Calu3 (cell line): ENCODE measurements at regions not wholly inside any gene's neighbourhood (a gene's known extent, or its start where the extent isn't known, plus 50 kb on each side); places are given as distances from the start of the nearest gene placed in this dataset.

Source experiments
- BruUV-seq: library from RNA; stranded (reverse); fragments of 400-500 nt; replicated peaks from 2 replicates; lab custom pipeline; 2021; lab: Mats Ljungman, UMichigan
- CTCF ChIA-PET: fragments of 300-600 bp; sonication (Branson Sonifier 250); formaldehyde crosslinking; loops from one replicate; lab custom pipeline; 2022; ENCODE audit warnings: antibody characterized with exemption; lab: Charles Lee
- DNase-seq: peaks from one replicate; pipeline ENCODE4 v3.0.0; 2022
- H3K27ac Mint-ChIP-seq: one replicate; pipeline ENCODE4 v1.8.0; 2022; ENCODE audit warnings: mixed read lengths; ENCODE audit not compliant: unreplicated experiment
- H3K27me3 Mint-ChIP-seq: one replicate; pipeline ENCODE4 v1.8.0; 2022; ENCODE audit warnings: mixed read lengths; ENCODE audit not compliant: unreplicated experiment
- H3K36me3 Mint-ChIP-seq: one replicate; pipeline ENCODE4 v1.8.0; 2022; ENCODE audit warnings: mild to moderate bottlenecking, moderate library complexity, mixed read lengths; ENCODE audit not compliant: insufficient read depth, unreplicated experiment
- H3K4me1 Mint-ChIP-seq: one replicate; pipeline ENCODE4 v1.8.0; 2022; ENCODE audit warnings: mild to moderate bottlenecking, low read depth, mixed read lengths; ENCODE audit not compliant: unreplicated experiment
- H3K4me3 Mint-ChIP-seq: one replicate; pipeline ENCODE4 v1.8.0; 2022; ENCODE audit warnings: mild to moderate bottlenecking, low read depth, moderate library complexity, mixed read lengths; ENCODE audit not compliant: unreplicated experiment
- H3K9me3 Mint-ChIP-seq: one replicate; pipeline ENCODE4 v1.8.0; 2022; ENCODE audit warnings: low read depth, mixed read lengths; ENCODE audit not compliant: unreplicated experiment
- intact Hi-C: fragments of 100-400 bp; cut with micrococcal nuclease; formaldehyde crosslinking; loops from one replicate; pipeline ENCODE4 v1.10.0; 2022; ENCODE audit not compliant: unreplicated experiment
- TF ChIP-seq, protein P1 (sequence below): fragments of 200-600 bp; IDR thresholded peaks from one replicate; pipeline ENCODE4 v1.8.0; 2022; ENCODE audit warnings: antibody characterized with exemption; ENCODE audit not compliant: unreplicated experiment

DNA sequence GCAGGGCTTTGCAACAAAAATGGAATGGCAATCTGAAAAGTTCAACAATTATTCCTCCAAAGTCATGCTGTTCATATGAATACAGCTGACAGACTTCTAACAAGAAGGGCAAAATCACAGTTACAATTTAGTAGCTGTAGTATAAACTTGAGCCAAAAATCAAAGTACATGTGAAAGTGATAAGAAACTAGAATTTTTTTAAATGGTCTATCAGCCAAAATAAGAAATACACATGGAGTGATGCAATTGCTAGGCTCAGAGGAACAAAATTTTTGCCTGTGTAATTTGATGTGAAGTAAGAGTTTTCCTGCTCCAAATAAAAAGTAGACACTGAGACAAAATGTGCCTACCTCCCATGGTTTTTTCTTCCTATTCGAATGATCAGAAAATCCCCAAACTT is 167.7 kb upstream of the CDKN3 start:
- no peaks in the 10 kb centered on the region for H3K27me3 Mint-ChIP-seq
- DNase-seq, result no peak
- no peaks in the 10 kb centered on the region for H3K36me3 Mint-ChIP-seq
- no peak overlapping the region for H3K4me3 Mint-ChIP-seq
- no peak overlapping the region for H3K27ac Mint-ChIP-seq
- intact Hi-C loops, result no loop called here
- BruUV-seq, result no TSS peak
- H3K9me3 Mint-ChIP-seq, result no peaks in the 10 kb centered on the region
- TF ChIP-seq, protein P1, sequence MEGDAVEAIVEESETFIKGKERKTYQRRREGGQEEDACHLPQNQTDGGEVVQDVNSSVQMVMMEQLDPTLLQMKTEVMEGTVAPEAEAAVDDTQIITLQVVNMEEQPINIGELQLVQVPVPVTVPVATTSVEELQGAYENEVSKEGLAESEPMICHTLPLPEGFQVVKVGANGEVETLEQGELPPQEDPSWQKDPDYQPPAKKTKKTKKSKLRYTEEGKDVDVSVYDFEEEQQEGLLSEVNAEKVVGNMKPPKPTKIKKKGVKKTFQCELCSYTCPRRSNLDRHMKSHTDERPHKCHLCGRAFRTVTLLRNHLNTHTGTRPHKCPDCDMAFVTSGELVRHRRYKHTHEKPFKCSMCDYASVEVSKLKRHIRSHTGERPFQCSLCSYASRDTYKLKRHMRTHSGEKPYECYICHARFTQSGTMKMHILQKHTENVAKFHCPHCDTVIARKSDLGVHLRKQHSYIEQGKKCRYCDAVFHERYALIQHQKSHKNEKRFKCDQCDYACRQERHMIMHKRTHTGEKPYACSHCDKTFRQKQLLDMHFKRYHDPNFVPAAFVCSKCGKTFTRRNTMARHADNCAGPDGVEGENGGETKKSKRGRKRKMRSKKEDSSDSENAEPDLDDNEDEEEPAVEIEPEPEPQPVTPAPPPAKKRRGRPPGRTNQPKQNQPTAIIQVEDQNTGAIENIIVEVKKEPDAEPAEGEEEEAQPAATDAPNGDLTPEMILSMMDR, result no peak
- CTCF ChIA-PET, result interaction anchor here (0.9 kb wide), 1 partner anchor 16 kb away, joined by 3 read pairs; no protein-coding TSS in a partner anchor
- H3K4me1 Mint-ChIP-seq, result no peaks in the 10 kb centered on the region

DNA sequence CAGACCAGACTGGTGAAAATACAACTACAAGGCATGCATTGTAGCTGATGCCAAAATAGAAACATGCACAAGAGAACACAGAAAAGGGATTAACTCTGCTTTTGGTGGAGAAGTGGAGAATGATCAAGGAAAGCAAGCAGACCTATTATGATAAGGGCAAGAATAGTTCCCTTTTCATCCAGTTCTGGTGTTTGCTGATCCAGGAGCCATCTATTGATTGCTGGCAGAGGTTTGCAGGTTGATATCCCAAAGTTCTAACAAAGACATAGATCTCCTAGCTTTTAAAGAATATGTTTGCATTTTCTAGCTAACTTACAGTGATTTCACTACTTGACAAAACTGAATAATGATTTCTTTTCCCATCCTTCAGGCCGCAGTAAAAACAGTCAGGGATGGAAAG is 166.2 kb upstream of the CDKN3 start:
- DNase-seq, result no peak
- TF ChIP-seq, protein P1, result no peak
- Mint-ChIP-seq H3K27ac (no peak overlapping the region), H3K4me1 (no peaks in the 10 kb centered on the region), H3K36me3 (no peaks in the 10 kb centered on the region), H3K9me3 (no peaks in the 10 kb centered on the region), H3K4me3 (no peak overlapping the region), H3K27me3 (no peaks in the 10 kb centered on the region)
- CTCF ChIA-PET, result no interaction called here
- intact Hi-C loops, result no loop called here
- BruUV-seq, result no TSS peak

DNA sequence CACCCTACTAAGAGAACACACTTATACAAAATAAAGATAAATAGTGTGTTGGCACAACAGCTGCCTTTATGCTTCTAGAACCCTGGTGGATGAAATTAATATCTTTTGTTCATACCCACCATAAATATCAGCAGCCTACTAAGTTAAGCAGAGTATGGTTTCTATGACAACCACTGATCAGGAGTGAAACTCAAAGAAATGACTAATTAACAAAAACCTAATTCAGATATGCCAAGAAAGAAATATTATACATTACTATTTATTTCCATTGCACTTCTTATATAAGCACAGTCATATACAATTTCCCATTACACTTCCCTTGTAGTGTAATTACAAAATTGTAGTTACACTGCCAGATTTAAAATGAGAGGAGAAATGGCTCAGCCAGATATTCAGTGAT is 164.1 kb upstream of the CDKN3 start:
- CTCF ChIA-PET, result no interaction called here
- BruUV-seq, result no TSS peak
- no peaks in the 10 kb centered on the region for H3K4me1 Mint-ChIP-seq

DNA sequence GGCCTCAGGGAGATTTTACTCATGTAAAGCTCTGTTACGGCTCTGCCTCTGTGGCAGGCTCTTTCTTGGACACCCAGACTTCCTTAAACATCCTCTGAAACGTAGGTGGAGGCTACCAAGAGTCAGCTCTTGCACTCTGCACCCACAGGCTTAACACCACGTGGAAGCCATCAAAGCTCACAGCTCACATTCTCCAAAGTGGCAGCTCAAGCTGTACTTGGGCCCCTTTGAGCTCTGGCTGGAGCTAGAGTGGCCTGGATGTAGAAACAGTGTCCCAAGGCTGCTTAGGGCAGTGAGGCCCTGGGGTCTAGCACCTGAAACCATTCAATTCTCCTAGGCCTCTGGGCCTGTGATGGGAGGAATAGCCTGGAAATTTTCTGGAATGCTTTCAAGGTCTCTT is 155.3 kb upstream of the CDKN3 start:
- CTCF ChIA-PET, result no interaction called here
- no TSS peak for BruUV-seq
- Mint-ChIP-seq H3K9me3 (peaks cover 2% of the 10 kb centered on the region), H3K4me1 (no peaks in the 10 kb centered on the region), H3K27ac (no peak overlapping the region), H3K27me3 (no peaks in the 10 kb centered on the region), H3K36me3 (no peaks in the 10 kb centered on the region), H3K4me3 (no peak overlapping the region)
- no peak for DNase-seq
- intact Hi-C loops, result no loop called here
- TF ChIP-seq, protein P1, result no peak

More for the DNA sequence above, 164.1 kb upstream of the CDKN3 start:
- no peak overlapping the region for H3K27ac Mint-ChIP-seq
- no peaks in the 10 kb centered on the region for H3K9me3 Mint-ChIP-seq
- no peak for DNase-seq
- H3K27me3 Mint-ChIP-seq, result no peaks in the 10 kb centered on the region
- no peak overlapping the region for H3K4me3 Mint-ChIP-seq
- TF ChIP-seq, protein P1, result no peak
- intact Hi-C loops, result no loop called here
- H3K36me3 Mint-ChIP-seq, result no peaks in the 10 kb centered on the region
